Hematopoietic multipotent progenitor cell treated with erythropoietin and hydrocortisone succinate and interleukin-3 and kit ligand, for 6 days (in vitro differentiated cells): ENCODE measurements at regions not wholly inside any gene's neighbourhood (a gene's known extent, or its start where the extent isn't known, plus 50 kb on each side); places are given as distances from the start of the nearest gene placed in this dataset.

Source experiments
- DNase-seq: peaks from one replicate; pipeline ENCODE4 v3.0.0-alpha.2; 2015

GRCh38 chr11:122226810-122227379 lies 110.9 kb upstream of the BLID start:
- no peak for DNase-seq

- DNase-seq = no peak
Measured at GRCh38 chr11:122224867-122225266, 108.9 kb upstream of the BLID start.

- DNase-seq = no peak
Measured at GRCh38 chr11:122220321-122220720, 104.3 kb upstream of the BLID start.

GRCh38 chr11:122219791-122220190 lies 103.8 kb upstream of the BLID start:
- no peak for DNase-seq

GRCh38 chr11:122215244-122215992 lies 99.4 kb upstream of the BLID start:
- DNase-seq = peak; percentile 76

- DNase-seq = no peak
Measured at GRCh38 chr11:122214567-122214966, 98.6 kb upstream of the BLID start.

GRCh38 chr11:122214080-122214479 lies 98.1 kb upstream of the BLID start:
- DNase-seq = no peak

GRCh38 chr11:122213171-122213570 lies 97.2 kb upstream of the BLID start:
- DNase-seq = no peak

GRCh38 chr11:122210367-122210997 lies 94.5 kb upstream of the BLID start:
- no peak for DNase-seq

- no peak for DNase-seq
Measured at GRCh38 chr11:122209619-122210366, 93.8 kb upstream of the BLID start.

GRCh38 chr11:122207921-122208764 lies 92.1 kb upstream of the BLID start:
- DNase-seq = no peak

- no peak for DNase-seq
Measured at GRCh38 chr11:122207505-122207904, 91.5 kb upstream of the BLID start.

- no peak for DNase-seq
Measured at GRCh38 chr11:122205036-122205435, 89.0 kb upstream of the BLID start.

- no peak for DNase-seq
Measured at GRCh38 chr11:122204206-122204605, 88.2 kb upstream of the BLID start.

GRCh38 chr11:122202951-122203456 lies 87.0 kb upstream of the BLID start:
- peak; percentile 69 for DNase-seq

GRCh38 chr11:122202161-122202950 lies 86.3 kb upstream of the BLID start:
- DNase-seq = no peak

GRCh38 chr11:122201106-122201505 lies 85.1 kb upstream of the BLID start:
- no peak for DNase-seq

GRCh38 chr11:122199661-122200060 lies 83.6 kb upstream of the BLID start:
- no peak for DNase-seq

GRCh38 chr11:122198291-122198983 lies 82.4 kb upstream of the BLID start:
- no peak for DNase-seq

- DNase-seq = no peak
Measured at GRCh38 chr11:122197066-122197987, 81.3 kb upstream of the BLID start.
